Right lobe of liver (tissue), 4 donors: ENCODE measurements at regions not wholly inside any gene's neighbourhood (a gene's known extent, or its start where the extent isn't known, plus 50 kb on each side); places are given as distances from the start of the nearest gene placed in this dataset.

Experiments
- POLR2A ChIP-seq: fragments of 450-650 bp; IDR thresholded peaks from one replicate; pipeline ENCODE4 v1.6.1; 2017; ENCODE audit warnings: antibody characterized with exemption, mild to moderate bottlenecking
- TF ChIP-seq, protein P1 (sequence below), 4 donors: fragments of 200-600 bp in 3 of 4; fragments of 450-650 bp in 1 of 4; IDR thresholded peaks; one replicate each; pipeline versions ENCODE4 v1.5.1 to v1.8.0; 2016 to 2022; ENCODE audit warnings: antibody characterized with exemption in 4 of 4, mild to moderate bottlenecking in 2 of 4
- donor health status: DM: no; HTN: no; CAD: no.
- donor health status: DM: no; HTN: no; CAD: no.
- donor health status: DM: no; HTN: yes; CAD: no.

DNA sequence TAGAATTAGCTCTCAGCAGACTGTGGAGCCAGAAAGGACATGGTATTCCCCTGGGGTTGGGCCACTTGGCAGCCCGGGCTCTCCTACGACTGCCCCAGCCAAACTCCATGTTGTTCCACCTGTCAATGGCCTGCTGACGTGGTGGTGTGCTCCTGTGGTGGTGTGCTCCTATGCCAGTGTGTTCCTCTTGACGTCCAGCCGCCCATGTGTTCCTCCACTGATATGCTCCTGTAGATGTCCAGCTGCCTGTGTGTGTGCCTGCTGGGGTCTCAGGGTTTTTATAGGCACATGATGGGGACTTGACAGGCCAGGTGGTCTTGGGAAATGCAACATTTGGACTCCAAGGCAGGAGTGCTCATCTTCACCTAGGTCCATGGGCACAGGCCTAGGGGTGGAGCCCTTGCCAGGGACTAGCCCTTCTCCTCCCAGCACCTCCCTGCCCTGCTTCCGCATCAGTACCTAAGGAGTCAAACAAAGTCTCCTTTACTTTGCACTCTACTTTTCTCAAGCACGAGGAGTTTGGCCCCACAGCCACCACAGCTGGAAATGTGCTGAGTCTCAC is 133.5 kb downstream of the TINAG start:
- TF ChIP-seq, protein P1, sequence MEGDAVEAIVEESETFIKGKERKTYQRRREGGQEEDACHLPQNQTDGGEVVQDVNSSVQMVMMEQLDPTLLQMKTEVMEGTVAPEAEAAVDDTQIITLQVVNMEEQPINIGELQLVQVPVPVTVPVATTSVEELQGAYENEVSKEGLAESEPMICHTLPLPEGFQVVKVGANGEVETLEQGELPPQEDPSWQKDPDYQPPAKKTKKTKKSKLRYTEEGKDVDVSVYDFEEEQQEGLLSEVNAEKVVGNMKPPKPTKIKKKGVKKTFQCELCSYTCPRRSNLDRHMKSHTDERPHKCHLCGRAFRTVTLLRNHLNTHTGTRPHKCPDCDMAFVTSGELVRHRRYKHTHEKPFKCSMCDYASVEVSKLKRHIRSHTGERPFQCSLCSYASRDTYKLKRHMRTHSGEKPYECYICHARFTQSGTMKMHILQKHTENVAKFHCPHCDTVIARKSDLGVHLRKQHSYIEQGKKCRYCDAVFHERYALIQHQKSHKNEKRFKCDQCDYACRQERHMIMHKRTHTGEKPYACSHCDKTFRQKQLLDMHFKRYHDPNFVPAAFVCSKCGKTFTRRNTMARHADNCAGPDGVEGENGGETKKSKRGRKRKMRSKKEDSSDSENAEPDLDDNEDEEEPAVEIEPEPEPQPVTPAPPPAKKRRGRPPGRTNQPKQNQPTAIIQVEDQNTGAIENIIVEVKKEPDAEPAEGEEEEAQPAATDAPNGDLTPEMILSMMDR (IDR thresholded peaks at IDR 0.05), result no peak
- no peak for TF ChIP-seq POLR2A
